ENCODE measurements at regions not wholly inside any gene's neighbourhood (a gene's known extent, or its start where the extent isn't known, plus 50 kb on each side); places are given as distances from the start of the nearest gene placed in this dataset.

DNA sequence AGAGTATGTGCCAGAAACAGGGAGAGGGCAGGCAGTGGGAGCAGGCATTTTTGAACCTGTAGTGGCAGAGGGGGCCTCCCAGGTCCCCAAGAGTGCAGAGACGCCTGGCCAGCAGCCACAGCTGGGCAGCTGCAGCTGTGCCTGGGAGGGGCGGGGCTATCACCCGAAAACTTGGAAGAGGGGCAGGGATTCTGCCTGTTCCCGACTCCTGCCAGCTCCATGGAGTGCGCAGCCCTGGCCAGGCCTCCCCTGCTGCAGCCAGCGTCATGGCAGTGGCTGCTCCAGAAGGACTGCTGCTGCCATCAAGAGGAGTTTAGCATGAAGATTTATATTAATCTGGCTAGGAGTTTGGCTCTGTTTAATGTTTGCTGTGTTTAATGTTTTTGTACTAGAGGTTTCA is 532.1 kb upstream of the PITX2 start:
- TF ChIP-seq SP1 (IDR thresholded peaks at IDR 0.05) (no peak), ELF4 (IDR thresholded peaks at IDR 0.05) (no peak), BHLHE40 (IDR thresholded peaks at IDR 0.05; ENCODE audit: borderline replicate concordance) (no peak), FOXM1 (IDR thresholded peaks at IDR 0.05; ENCODE audit: borderline replicate concordance) (no peak), HDGF (IDR thresholded peaks at IDR 0.05; ENCODE audit: borderline replicate concordance) (no peak), SUZ12 (IDR thresholded peaks at IDR 0.05) (no peak), FOXK2 (IDR thresholded peaks at IDR 0.05) (no peak), FOXA1 (IDR thresholded peaks at IDR 0.05) (no peak), ARNT (IDR thresholded peaks at IDR 0.05) (no peak), ZNF384 (IDR thresholded peaks at IDR 0.05) (no peak), CTBP1 (IDR thresholded peaks at IDR 0.05; ENCODE audit: borderline replicate concordance) (no peak), LEF1 (IDR thresholded peaks at IDR 0.05; ENCODE audit: borderline replicate concordance) (no peak)

All from HEK293T (cell line).